Mesenchymal stem cell (in vitro differentiated cells and primary cell): ENCODE measurements at regions not wholly inside any gene's neighbourhood (a gene's known extent, or its start where the extent isn't known, plus 50 kb on each side); places are given as distances from the start of the nearest gene placed in this dataset.

ENCODE experiments used
- DNase-seq: peaks from one replicate; pipeline ENCODE4 v3.0.0-alpha.2; 2013
- H2AFZ ChIP-seq: one replicate; pipeline ENCODE4 v1.6.1; 2013; ENCODE audit warnings: low read depth, mild to moderate bottlenecking, control low read depth, inconsistent platforms, low read length, moderate library complexity
- H2AK5ac ChIP-seq: 2 replicates; pipeline ENCODE4 v1.6.1; 2013; ENCODE audit warnings: low read length, moderate library complexity, mild to moderate bottlenecking, inconsistent platforms; ENCODE audit not compliant: severe bottlenecking
- H2BK120ac ChIP-seq: one replicate; pipeline ENCODE4 v1.6.1; 2013; ENCODE audit warnings: low read depth, mild to moderate bottlenecking, inconsistent platforms, low read length, moderate library complexity
- H2BK12ac ChIP-seq, 2 experiments: one replicate each; pipeline ENCODE4 v1.6.1; 2013; ENCODE audit warnings: inconsistent platforms in 2 of 2, low read length in 2 of 2, mild to moderate bottlenecking in 2 of 2, moderate library complexity in 2 of 2, control low read depth in 1 of 2
- H2BK15ac ChIP-seq: one replicate; pipeline ENCODE4 v1.6.1; 2013; ENCODE audit warnings: mild to moderate bottlenecking, low read depth, inconsistent platforms; ENCODE audit not compliant: poor library complexity, severe bottlenecking
- H2BK5ac ChIP-seq: 2 replicates; pipeline ENCODE4 v1.6.1; 2013; ENCODE audit warnings: low read depth, mild to moderate bottlenecking, low read length, control low read depth, inconsistent platforms; ENCODE audit not compliant: poor library complexity, severe bottlenecking
- H3K14ac ChIP-seq, 2 experiments: one replicate each; pipeline ENCODE4 v1.6.1; 2013; ENCODE audit warnings: inconsistent platforms in 2 of 2, low read length in 2 of 2, control low read depth in 1 of 2, mild to moderate bottlenecking in 1 of 2, moderate library complexity in 1 of 2
- H3K18ac ChIP-seq, 2 experiments: one replicate each; pipeline ENCODE4 v1.6.1; 2013; ENCODE audit warnings: inconsistent platforms in 2 of 2, low read length in 2 of 2, control low read depth in 1 of 2, low read depth in 1 of 2, mild to moderate bottlenecking in 1 of 2
- H3K23ac ChIP-seq, 2 experiments: one replicate each; pipeline ENCODE4 v1.6.1; 2013; ENCODE audit warnings: inconsistent platforms in 2 of 2, low read length in 2 of 2, mild to moderate bottlenecking in 2 of 2, moderate library complexity in 2 of 2, control low read depth in 1 of 2
- H3K27ac ChIP-seq: 2 replicates; pipeline ENCODE4 v1.5.1; 2013; ENCODE audit warnings: mild to moderate bottlenecking, moderate library complexity, low read length, control low read depth, inconsistent platforms; ENCODE audit not compliant: poor library complexity, severe bottlenecking
- H3K27me3 ChIP-seq, 2 experiments: 2 replicates each; pipeline versions ENCODE4 v1.6.1 to v1.7.0; 2013; ENCODE audit warnings: low read length in 2 of 2, mild to moderate bottlenecking in 2 of 2, moderate library complexity in 2 of 2, control low read depth in 1 of 2, inconsistent platforms in 1 of 2; ENCODE audit not compliant: control insufficient read depth in 1 of 2, insufficient read depth in 1 of 2
- H3K36me3 ChIP-seq, 2 experiments: 2 replicates each; pipeline versions ENCODE4 v1.6.1 to v1.7.0; 2013; ENCODE audit warnings: low read length in 2 of 2, control low read depth in 1 of 2, inconsistent platforms in 1 of 2, low read depth in 1 of 2, mild to moderate bottlenecking in 1 of 2; ENCODE audit not compliant: insufficient read depth in 2 of 2, control insufficient read depth in 1 of 2
- H3K4ac ChIP-seq, 2 experiments: one replicate each; pipeline ENCODE4 v1.6.1; 2013; ENCODE audit warnings: inconsistent platforms in 2 of 2, low read length in 2 of 2, mild to moderate bottlenecking in 2 of 2, moderate library complexity in 2 of 2, control low read depth in 1 of 2, low read depth in 1 of 2
- H3K4me1 ChIP-seq: 2 replicates; pipeline ENCODE4 v1.6.1; 2013; ENCODE audit warnings: low read depth, low read length, control low read depth; ENCODE audit not compliant: control insufficient read depth, insufficient read depth
- H3K4me2 ChIP-seq: 2 replicates; pipeline ENCODE4 v1.6.1; 2013; ENCODE audit warnings: low read length, mild to moderate bottlenecking, inconsistent platforms; ENCODE audit not compliant: poor library complexity, severe bottlenecking
- H3K4me3 ChIP-seq, 2 experiments: 2 replicates each; pipeline versions ENCODE4 v1.5.1 to v1.7.0; 2013; ENCODE audit warnings: low read length in 2 of 2, mild to moderate bottlenecking in 2 of 2, control low read depth in 1 of 2, low read depth in 1 of 2; ENCODE audit not compliant: insufficient read depth in 1 of 2
- H3K79me1 ChIP-seq: replicated peaks from 2 replicates; pipeline ENCODE4 v1.6.1; 2013; ENCODE audit warnings: mild to moderate bottlenecking, control low read depth, low read length, inconsistent platforms; ENCODE audit not compliant: poor library complexity, severe bottlenecking
- H3K9ac ChIP-seq: 2 replicates; pipeline ENCODE4 v1.7.0; 2013; ENCODE audit warnings: mild to moderate bottlenecking, low read length, moderate library complexity
- H3K9me3 ChIP-seq: 2 replicates; pipeline ENCODE4 v1.7.0; 2013; ENCODE audit warnings: mild to moderate bottlenecking, low read length; ENCODE audit not compliant: control insufficient read depth
- H4K8ac ChIP-seq: one replicate; pipeline ENCODE4 v1.6.1; 2013; ENCODE audit warnings: inconsistent platforms, mild to moderate bottlenecking, low read length, moderate library complexity
- H4K91ac ChIP-seq: one replicate; pipeline ENCODE4 v1.6.1; 2013; ENCODE audit warnings: mild to moderate bottlenecking, low read length, inconsistent platforms
- WGBS: methylation state at CpG from one replicate; pipeline ENCODE4 v1.1.7; 2013; ENCODE audit warnings: mixed read lengths; 5-methylcytosine and 5-hydroxymethylcytosine counted together

DNA sequence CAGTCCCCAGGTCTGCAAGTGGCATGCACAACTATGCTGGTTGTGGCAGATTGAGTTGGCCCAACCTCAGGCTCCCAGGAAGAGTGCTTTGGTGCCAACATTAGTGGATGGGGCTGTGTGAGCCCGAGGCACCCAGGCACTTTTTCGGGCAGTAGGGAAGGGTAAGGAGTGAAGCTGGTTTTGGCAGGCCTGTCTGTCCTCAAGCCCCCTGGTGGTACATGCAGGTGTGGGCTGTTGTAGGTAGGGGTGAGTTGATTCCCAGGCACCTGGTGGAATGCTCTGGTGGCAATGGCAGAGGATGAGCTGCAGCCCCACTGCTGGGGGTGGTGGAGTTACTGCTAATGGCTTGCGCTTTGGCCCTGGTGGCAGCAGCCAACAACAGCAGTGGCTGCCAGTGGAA is 723.7 kb upstream of the SLITRK1 start:
- no peak overlapping the region for H2BK5ac ChIP-seq
- DNase-seq = no peak
- no peak overlapping the region for H3K27ac ChIP-seq
- H2BK15ac ChIP-seq = no peak overlapping the region
- H3K4me3 ChIP-seq = no peak overlapping the region
- no peak overlapping the region for H3K4ac ChIP-seq
- H3K27me3 ChIP-seq = no peaks in the 10 kb centered on the region
- WGBS = 88% methylated on average over 3 of the region's 3 CpGs
- no peak overlapping the region for H3K14ac ChIP-seq
- H3K36me3 ChIP-seq = no peaks in the 10 kb centered on the region
- no peak overlapping the region for H2AK5ac ChIP-seq
- H3K4me2 ChIP-seq = no peak overlapping the region
- no peaks in the 10 kb centered on the region for H3K9me3 ChIP-seq
- no peak overlapping the region for H4K8ac ChIP-seq
- H4K91ac ChIP-seq = no peak overlapping the region
- H2BK12ac ChIP-seq = no peak overlapping the region
- no peaks in the 10 kb centered on the region for H3K4me1 ChIP-seq
- no peak overlapping the region for H2BK120ac ChIP-seq
- H2AFZ ChIP-seq = no peak overlapping the region
- no peak overlapping the region for H3K9ac ChIP-seq
- H3K79me1 ChIP-seq = no peaks in the 10 kb centered on the region
- H3K18ac ChIP-seq = no peak overlapping the region
- H3K23ac ChIP-seq = no peak overlapping the region

DNA sequence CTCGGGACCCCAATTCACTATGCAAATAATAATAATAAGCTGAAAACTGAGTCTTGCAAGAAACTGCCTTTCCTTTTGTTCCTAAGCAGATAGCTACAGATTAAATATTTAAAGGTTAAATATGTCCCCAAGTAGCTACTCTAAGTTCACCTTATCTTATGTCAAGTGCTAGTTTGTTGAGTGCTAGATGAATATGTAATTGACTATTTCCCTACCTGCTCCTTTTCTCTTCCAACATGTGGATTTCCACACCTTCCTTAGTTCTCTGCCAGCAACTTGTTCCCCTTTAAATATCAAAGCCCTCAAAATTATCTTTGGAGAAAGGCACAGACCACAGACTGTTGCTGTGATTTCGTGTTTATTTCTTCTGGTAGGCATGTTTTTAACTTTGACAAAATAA is 709.2 kb upstream of the SLITRK1 start:
- Histone ChIP-seq H2BK15ac (no peak overlapping the region), H3K18ac (no peak overlapping the region), H3K9ac (no peak overlapping the region), H3K36me3 (no peaks in the 10 kb centered on the region), H2BK12ac (no peak overlapping the region), H3K27me3 (no peaks in the 10 kb centered on the region), H2AK5ac (no peak overlapping the region), H4K91ac (no peak overlapping the region), H3K79me1 (no peaks in the 10 kb centered on the region), H2AFZ (no peak overlapping the region), H3K23ac (no peak overlapping the region), H3K4me1 (no peaks in the 10 kb centered on the region), H3K27ac (no peak overlapping the region), H3K4me2 (no peak overlapping the region), H3K9me3 (no peaks in the 10 kb centered on the region), H3K14ac (no peak overlapping the region), H4K8ac (no peak overlapping the region), H2BK5ac (no peak overlapping the region), H3K4me3 (no peak overlapping the region), H3K4ac (no peak overlapping the region), H2BK120ac (no peak overlapping the region)
- no peak for DNase-seq
- no CpG with 5 or more reads among the region's 2 CpGs for WGBS

DNA sequence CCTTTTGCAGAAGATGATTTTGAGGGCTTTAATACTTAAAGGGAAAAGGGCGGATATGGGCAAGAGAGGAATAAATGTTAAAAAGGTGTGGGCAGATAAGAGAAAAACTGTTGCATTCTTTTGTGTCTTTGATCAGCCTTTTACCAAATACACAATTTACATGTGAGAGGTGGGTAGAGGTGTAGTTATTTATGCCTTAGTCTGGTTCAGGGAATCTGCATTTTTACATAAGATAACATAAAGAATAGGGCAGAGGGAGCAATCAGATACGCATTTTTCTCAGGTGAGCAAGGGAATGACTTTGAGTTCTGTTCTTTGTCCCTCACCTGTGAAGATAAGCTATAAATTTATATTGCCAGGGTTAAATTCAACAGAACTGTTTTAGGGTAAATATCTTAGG is 708.4 kb upstream of the SLITRK1 start:
- no peaks in the 10 kb centered on the region for H3K79me1 ChIP-seq
- 60% methylated on average over 2 of the region's 2 CpGs for WGBS
- H3K14ac ChIP-seq = no peak overlapping the region
- H3K9me3 ChIP-seq = no peaks in the 10 kb centered on the region
- H2BK120ac ChIP-seq = no peak overlapping the region
- H3K4ac ChIP-seq = no peak overlapping the region
- no peak overlapping the region for H2BK15ac ChIP-seq
- H3K4me3 ChIP-seq = no peak overlapping the region
- no peaks in the 10 kb centered on the region for H3K27me3 ChIP-seq
- H3K4me1 ChIP-seq = no peaks in the 10 kb centered on the region
- no peak overlapping the region for H2BK12ac ChIP-seq
- H3K36me3 ChIP-seq = no peaks in the 10 kb centered on the region
- no peak overlapping the region for H2AFZ ChIP-seq
- H3K4me2 ChIP-seq = no peak overlapping the region
- no peak overlapping the region for H2AK5ac ChIP-seq
- H2BK5ac ChIP-seq = no peak overlapping the region
- H4K91ac ChIP-seq = no peak overlapping the region
- H3K18ac ChIP-seq = no peak overlapping the region
- H3K9ac ChIP-seq = no peak overlapping the region
- DNase-seq = no peak
- no peak overlapping the region for H3K27ac ChIP-seq
- no peak overlapping the region for H4K8ac ChIP-seq
- no peak overlapping the region for H3K23ac ChIP-seq

DNA sequence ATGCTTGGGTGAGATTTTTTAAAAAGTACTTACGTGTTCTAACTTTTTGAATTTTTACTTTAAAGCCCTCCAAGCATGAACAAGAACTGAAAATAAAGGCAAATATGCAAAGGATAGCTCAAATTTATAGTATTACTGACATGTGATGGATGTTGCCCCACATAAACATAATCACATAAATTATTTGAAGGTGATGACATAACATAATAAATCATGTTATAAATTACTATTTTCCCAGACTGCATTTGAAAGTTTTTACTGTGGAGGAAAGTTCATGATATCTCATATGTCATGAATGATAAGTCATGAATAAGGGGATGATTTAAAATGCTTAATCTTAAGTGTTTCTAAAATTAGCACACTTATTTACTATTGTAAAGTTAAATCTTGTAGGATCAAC is 705.7 kb upstream of the SLITRK1 start:
- no peak overlapping the region for H2AFZ ChIP-seq
- H2BK15ac ChIP-seq = no peak overlapping the region
- no peaks in the 10 kb centered on the region for H3K4me1 ChIP-seq
- no peak overlapping the region for H2BK120ac ChIP-seq
- H3K9ac ChIP-seq = no peak overlapping the region
- H4K91ac ChIP-seq = no peak overlapping the region
- 100% methylated on average over 1 of the region's 1 CpG for WGBS
- no peak overlapping the region for H3K14ac ChIP-seq
- H3K36me3 ChIP-seq = no peaks in the 10 kb centered on the region
- H3K27ac ChIP-seq = no peak overlapping the region
- no peaks in the 10 kb centered on the region for H3K9me3 ChIP-seq
- no peak overlapping the region for H3K4ac ChIP-seq
- H3K27me3 ChIP-seq = no peaks in the 10 kb centered on the region
- H2BK12ac ChIP-seq = no peak overlapping the region
- no peak overlapping the region for H2BK5ac ChIP-seq
- DNase-seq = peak; percentile 2
- no peak overlapping the region for H4K8ac ChIP-seq
- no peak overlapping the region for H3K4me3 ChIP-seq
- H3K18ac ChIP-seq = no peak overlapping the region
- no peak overlapping the region for H3K23ac ChIP-seq
- H3K4me2 ChIP-seq = no peak overlapping the region
- H2AK5ac ChIP-seq = no peak overlapping the region
- H3K79me1 ChIP-seq = no peaks in the 10 kb centered on the region
